ENCODE measurements at regions not wholly inside any gene's neighbourhood (a gene's known extent, or its start where the extent isn't known, plus 50 kb on each side); places are given as distances from the start of the nearest gene placed in this dataset.
"Not testable (repeated sequence)": the region's sequence is repeated elsewhere in the genome, so short reads cannot be mapped to it uniquely, and the experiment has no call there.

DNA sequence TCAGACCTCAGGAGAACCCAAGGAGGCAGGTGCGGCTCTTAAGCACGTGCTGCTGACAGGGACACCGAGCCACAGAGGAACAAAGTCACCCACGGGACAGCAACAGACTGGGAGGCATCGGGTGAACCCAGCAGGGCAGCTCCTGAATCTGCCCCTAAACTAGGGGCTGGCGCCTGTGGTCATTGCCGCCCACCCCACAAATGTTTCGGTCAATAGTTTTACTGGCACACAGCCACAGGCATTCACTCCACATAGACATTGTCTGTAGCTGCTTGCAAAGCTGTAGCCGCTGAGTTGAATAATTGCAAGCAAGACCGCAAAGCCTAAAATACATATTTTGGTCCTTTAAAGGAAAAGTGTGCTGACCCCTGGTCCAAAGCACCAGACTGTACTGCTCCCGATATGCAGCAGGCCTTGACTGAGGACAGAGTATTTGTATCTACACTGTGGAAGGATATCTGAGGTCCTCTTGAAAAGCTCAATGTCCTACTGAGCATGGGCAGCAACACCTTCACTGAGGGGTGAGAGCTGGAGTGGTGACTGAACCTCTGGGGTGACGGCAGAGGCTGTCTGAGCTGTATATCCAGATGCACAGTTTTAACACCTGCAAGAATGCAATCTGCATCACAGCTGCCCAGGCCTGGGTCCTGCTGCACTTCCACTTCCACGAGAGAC, 310.3 kb downstream of the THBS2 start:
- no peak for DNase-seq (ENCODE audit: low read depth in 3 of 3, low spot score in 1 of 3)

DNA sequence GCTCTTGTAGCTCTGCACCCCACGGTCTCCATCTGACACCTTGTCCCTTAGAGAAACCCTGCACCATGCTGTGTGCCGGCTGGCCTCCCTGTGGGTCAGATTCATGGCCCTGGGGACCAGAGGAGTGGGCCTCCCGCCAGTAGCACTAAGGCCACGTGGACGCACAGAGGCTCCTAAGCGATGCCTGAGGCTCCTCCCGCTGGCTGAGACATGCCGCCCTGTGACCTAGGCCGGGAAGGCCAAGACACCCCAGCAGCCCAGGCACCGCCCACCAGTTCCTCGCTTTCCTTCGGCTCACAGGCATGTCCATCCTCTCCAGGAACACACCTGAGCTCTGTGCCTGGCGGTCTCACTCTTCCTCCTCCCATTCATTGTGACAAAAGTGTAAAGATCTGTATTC, 311.0 kb downstream of the THBS2 start:
- no peak for DNase-seq (ENCODE audit: low read depth in 3 of 3, low spot score in 1 of 3)

- no peak for DNase-seq (ENCODE audit: low read depth in 3 of 3, low spot score in 1 of 3)
Observed at GRCh38 chr6:168941036-168941435, 312.6 kb downstream of the THBS2 start.

DNA sequence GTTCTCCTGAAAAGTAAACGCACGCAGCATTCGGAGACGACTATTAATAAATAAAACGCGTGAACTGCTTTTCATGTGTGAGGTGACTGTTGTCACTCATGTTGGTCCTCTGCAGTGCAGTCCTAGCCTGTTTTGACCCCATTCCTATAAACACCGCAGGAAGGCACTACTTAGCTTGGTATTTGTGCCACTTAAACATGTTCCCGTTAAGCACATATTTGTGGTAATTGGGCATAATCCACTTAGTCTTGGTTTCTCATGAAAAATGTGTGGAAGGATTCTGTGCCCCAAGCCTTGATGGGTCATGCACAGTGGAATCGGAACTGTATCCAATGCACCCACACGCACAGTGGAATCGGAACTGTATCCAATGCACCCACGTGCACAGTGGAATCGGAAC, 313.9 kb downstream of the THBS2 start:
- no peak for DNase-seq (ENCODE audit: low read depth in 3 of 3, low spot score in 1 of 3)

- no peak for DNase-seq (ENCODE audit: low read depth in 3 of 3, low spot score in 1 of 3)
Observed at GRCh38 chr6:168939041-168939440, 314.6 kb downstream of the THBS2 start.

GRCh38 chr6:168938546-168938945, 315.1 kb downstream of the THBS2 start:
- DNase-seq (ENCODE audit: low read depth in 3 of 3, low spot score in 1 of 3), result no peak

DNA sequence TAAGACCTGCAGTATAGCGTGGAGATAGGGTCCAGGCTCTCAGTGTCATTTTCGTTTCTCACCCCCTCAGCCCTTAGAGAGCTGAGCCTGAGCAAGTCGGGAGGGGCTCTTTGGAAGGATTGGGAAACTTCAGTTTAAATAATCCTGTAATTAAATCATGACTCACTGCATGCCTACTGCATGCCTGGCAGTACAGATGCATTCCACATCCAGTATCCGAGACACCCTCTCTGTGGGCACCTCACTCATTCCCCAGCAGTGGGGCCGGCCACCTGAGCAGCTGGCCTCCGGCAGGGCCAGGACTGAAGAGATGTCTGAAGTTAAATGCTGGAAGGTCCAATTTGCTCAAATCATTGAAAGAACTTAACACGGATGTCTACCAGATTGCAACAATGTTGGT, 316.6 kb downstream of the THBS2 start:
- DNase-seq (ENCODE audit: low read depth in 3 of 3, low spot score in 1 of 3), result no peak

- DNase-seq (ENCODE audit: low read depth in 3 of 3, low spot score in 1 of 3), result no peak
Observed at GRCh38 chr6:168935628-168936010, 318.0 kb downstream of the THBS2 start.

DNA sequence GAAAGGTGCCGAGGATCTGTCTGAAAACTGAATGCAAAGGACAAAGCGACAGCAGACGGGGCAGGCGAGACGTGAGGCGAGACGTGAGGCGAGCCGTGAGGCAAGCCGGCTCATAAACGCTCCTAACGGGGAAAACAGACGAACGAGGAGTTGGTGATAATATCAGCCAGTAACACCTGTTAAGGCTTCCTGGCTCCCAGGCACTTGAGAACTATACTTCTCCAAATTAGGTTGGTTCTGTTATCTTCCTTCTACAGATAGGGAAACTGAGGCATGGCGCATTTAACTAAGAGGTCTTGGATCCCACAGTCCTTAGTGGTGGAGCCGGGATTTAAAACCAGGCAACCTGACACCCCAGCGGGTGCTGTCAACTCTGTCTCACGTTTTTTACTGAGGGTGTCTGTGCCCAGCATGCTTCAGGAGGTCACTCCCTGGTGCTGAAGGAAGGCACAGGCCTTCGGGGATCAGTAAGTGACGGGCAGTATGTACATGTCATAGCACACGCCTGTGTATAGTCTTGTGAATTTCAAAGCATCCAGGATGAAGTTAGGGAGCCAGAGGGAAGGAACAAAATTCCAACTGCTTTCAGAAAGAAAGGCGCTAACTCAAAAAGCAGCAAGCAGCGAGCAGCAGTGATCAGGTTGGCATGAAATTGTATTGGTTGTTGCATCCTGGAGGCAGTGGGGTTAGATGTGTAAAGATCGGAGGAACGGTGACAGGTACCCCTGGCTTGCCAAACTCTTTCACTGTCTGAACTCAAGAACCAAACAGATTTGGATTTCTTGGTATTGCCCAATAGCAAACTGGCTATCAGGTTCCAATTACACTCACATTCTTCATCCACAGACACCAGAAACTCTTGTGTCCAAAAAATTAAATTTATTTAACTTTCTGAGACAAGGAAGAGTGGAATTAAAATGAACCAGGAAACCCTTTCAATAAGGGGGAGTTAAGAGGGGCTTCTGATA, 318.7 kb downstream of the THBS2 start:
- DNase-seq (ENCODE audit: low read depth in 3 of 3, low spot score in 1 of 3), result no peak

GRCh38 chr6:168932171-168932570, 321.5 kb downstream of the THBS2 start:
- DNase-seq (ENCODE audit: low read depth in 3 of 3, low spot score in 1 of 3), result not testable (repeated sequence)

- DNase-seq (ENCODE audit: low read depth in 3 of 3, low spot score in 1 of 3), result not testable (repeated sequence)
Observed at GRCh38 chr6:168931072-168931471, 322.6 kb downstream of the THBS2 start.

- no peak for DNase-seq (ENCODE audit: low read depth in 3 of 3, low spot score in 1 of 3)
Observed at GRCh38 chr6:168929871-168930450, 323.7 kb downstream of the THBS2 start.

- DNase-seq (ENCODE audit: low read depth in 3 of 3, low spot score in 1 of 3), result no peak
Observed at GRCh38 chr6:168928012-168928411, 325.6 kb downstream of the THBS2 start.

GRCh38 chr6:168927026-168927425, 326.6 kb downstream of the THBS2 start:
- DNase-seq (ENCODE audit: low read depth in 3 of 3, low spot score in 1 of 3), result no peak

DNA sequence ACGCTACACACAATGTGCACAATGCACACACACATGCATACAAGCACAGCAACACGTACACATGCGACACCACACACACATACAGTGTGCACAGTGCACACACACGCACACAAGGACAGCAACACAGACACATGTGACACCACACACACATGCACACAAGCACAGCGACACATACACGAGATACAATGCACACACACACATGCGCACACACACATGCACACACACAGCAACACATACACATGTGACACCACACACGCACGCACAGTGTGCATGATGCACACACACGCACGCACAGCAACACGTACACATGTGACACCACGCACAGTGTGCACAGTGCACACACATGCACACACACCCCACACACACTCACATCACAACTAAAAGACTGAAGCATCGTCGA, 327.3 kb downstream of the THBS2 start:
- no peak for DNase-seq (ENCODE audit: low read depth in 3 of 3, low spot score in 1 of 3)

- no peak for DNase-seq (ENCODE audit: low read depth in 3 of 3, low spot score in 1 of 3)
Observed at GRCh38 chr6:168925671-168926070, 328.0 kb downstream of the THBS2 start.

GRCh38 chr6:168923171-168923570, 330.5 kb downstream of the THBS2 start:
- DNase-seq (ENCODE audit: low read depth in 3 of 3, low spot score in 1 of 3), result no peak

- DNase-seq (ENCODE audit: low read depth in 3 of 3, low spot score in 1 of 3), result no peak
Observed at GRCh38 chr6:168922436-168922835, 331.2 kb downstream of the THBS2 start.

GRCh38 chr6:168920289-168920688, 333.4 kb downstream of the THBS2 start:
- DNase-seq (ENCODE audit: low read depth in 3 of 3, low spot score in 1 of 3), result no peak

GRCh38 chr6:168919470-168920179, 334.0 kb downstream of the THBS2 start:
- DNase-seq (ENCODE audit: low read depth in 3 of 3, low spot score in 1 of 3), result no peak

- DNase-seq (ENCODE audit: low read depth in 3 of 3, low spot score in 1 of 3), result no peak
Observed at GRCh38 chr6:168916576-168917211, 337.0 kb downstream of the THBS2 start.
